ENCODE measurements at regions not wholly inside any gene's neighbourhood (a gene's known extent, or its start where the extent isn't known, plus 50 kb on each side); places are given as distances from the start of the nearest gene placed in this dataset.

- ATAC-seq (ENCODE audit: poor library complexity), result no peak
- Mint-ChIP-seq H3K9me3 (no peaks in the 10 kb centered on the region), H3K27me3 (no peaks in the 10 kb centered on the region), H3K27ac (no peak overlapping the region), H3K4me1 (ENCODE audit: low read depth) (no peaks in the 10 kb centered on the region), H3K4me3 (no peak overlapping the region), H3K36me3 (ENCODE audit: low read depth) (no peaks in the 10 kb centered on the region)
- Histone ChIP-seq H3K9me3 (ENCODE audit: control insufficient read depth in 1 of 2, insufficient read depth in 1 of 2, low read length in 2 of 2) (peaks cover 0 to 6% of the 10 kb centered on the region in 2 experiments), H3K4me3 (ENCODE audit: low read length) (no peak overlapping the region), H3K4me1 (ENCODE audit: insufficient read depth, low read length) (no peaks in the 10 kb centered on the region), H3K36me3 (ENCODE audit: insufficient read depth, low read length) (no peaks in the 10 kb centered on the region), H3K27me3 (ENCODE audit: control insufficient read depth in 1 of 2, insufficient read depth in 2 of 2, low read length in 2 of 2) (no peaks in the 10 kb centered on the region), H3K27ac (ENCODE audit: low read depth in 1 of 2, low read length in 2 of 2) (no peak overlapping the region)
- ChIA-PET POLR2A (no interaction called here), CTCF (no interaction called here)
- no peak for TF ChIP-seq CTCF (IDR thresholded peaks at IDR 0.05)
- no peak for DNase-seq
- intact Hi-C loops (cut with DNase I, micrococcal nuclease), result no loop called here
These were observed 262.5 kb upstream of the ST6GAL2 start for GRCh38 chr2:107148496-107148895.

DNA sequence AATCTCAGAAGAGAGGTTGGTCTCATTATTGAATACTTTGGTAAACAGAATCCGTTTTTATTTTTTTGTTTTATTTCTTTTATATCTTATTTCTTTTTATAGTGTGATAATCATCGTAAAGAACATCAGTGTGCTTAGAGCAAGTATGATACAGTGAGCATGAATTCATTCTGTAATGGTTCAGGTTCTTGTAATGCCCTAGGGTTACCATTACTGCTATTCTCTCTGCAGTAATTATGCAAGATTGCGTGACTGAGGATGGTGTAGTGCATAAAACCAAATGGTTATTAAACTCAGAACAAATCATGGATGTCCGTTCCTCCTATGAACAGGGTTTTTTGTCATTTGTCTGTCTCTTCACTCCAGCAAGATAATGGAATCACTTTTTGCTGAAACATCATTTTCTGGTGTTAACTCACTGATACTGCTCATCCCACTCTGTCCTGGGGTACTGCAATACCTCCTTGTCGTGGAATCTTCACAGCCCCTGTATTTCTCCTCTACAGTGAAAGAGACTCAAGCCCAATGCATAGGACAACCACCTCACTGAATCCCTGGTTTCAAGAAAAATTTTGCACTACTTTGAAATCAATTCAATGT lies 274.8 kb upstream of the ST6GAL2 start:
- intact Hi-C loops (cut with DNase I, micrococcal nuclease), result no loop called here
- no peaks in the 10 kb centered on the region for H3K27me3 Mint-ChIP-seq
- H3K9me3 Mint-ChIP-seq, result peaks cover 12% of the 10 kb centered on the region
- no peak for DNase-seq
- ChIA-PET CTCF (no interaction called here), POLR2A (no interaction called here)
- no peak overlapping the region for H3K4me3 Mint-ChIP-seq
- H3K27me3 ChIP-seq (ENCODE audit: control insufficient read depth in 1 of 2, insufficient read depth in 2 of 2, low read length in 2 of 2), result no peaks in the 10 kb centered on the region
- no peak overlapping the region for H3K27ac Mint-ChIP-seq
- H3K36me3 Mint-ChIP-seq (ENCODE audit: low read depth), result no peaks in the 10 kb centered on the region
- no peaks in the 10 kb centered on the region for H3K4me1 Mint-ChIP-seq (ENCODE audit: low read depth)
- H3K9me3 ChIP-seq (ENCODE audit: control insufficient read depth in 1 of 2, insufficient read depth in 1 of 2, low read length in 2 of 2), result peaks cover 0 to 10% of the 10 kb centered on the region in 2 experiments
- no peak for ATAC-seq (ENCODE audit: poor library complexity)
- no peaks in the 10 kb centered on the region for H3K4me1 ChIP-seq (ENCODE audit: insufficient read depth, low read length)
- no peak for TF ChIP-seq CTCF (IDR thresholded peaks at IDR 0.05)
- no peaks in the 10 kb centered on the region for H3K36me3 ChIP-seq (ENCODE audit: insufficient read depth, low read length)
- no peak overlapping the region for H3K27ac ChIP-seq (ENCODE audit: low read depth in 1 of 2, low read length in 2 of 2)
- no peak overlapping the region for H3K4me3 ChIP-seq (ENCODE audit: low read length)

- no peaks in the 10 kb centered on the region for H3K36me3 Mint-ChIP-seq (ENCODE audit: low read depth)
- POLR2A ChIA-PET, result no interaction called here
- ATAC-seq (ENCODE audit: poor library complexity), result no peak
- Histone ChIP-seq H3K4me3 (ENCODE audit: low read length) (no peak overlapping the region), H3K36me3 (ENCODE audit: insufficient read depth, low read length) (no peaks in the 10 kb centered on the region), H3K27ac (ENCODE audit: low read depth in 1 of 2, low read length in 2 of 2) (no peak overlapping the region), H3K4me1 (ENCODE audit: insufficient read depth, low read length) (no peaks in the 10 kb centered on the region), H3K9me3 (ENCODE audit: control insufficient read depth in 1 of 2, insufficient read depth in 1 of 2, low read length in 2 of 2) (no peaks in the 10 kb centered on the region), H3K27me3 (ENCODE audit: control insufficient read depth in 1 of 2, insufficient read depth in 2 of 2, low read length in 2 of 2) (no peaks in the 10 kb centered on the region)
- H3K27me3 Mint-ChIP-seq, result no peaks in the 10 kb centered on the region
- H3K27ac Mint-ChIP-seq, result no peak overlapping the region
- no peaks in the 10 kb centered on the region for H3K9me3 Mint-ChIP-seq
- intact Hi-C loops (cut with DNase I, micrococcal nuclease), result no loop called here
- TF ChIP-seq CTCF (IDR thresholded peaks at IDR 0.05), result no peak
- H3K4me3 Mint-ChIP-seq, result no peak overlapping the region
- DNase-seq, result no peak
- H3K4me1 Mint-ChIP-seq (ENCODE audit: low read depth), result no peaks in the 10 kb centered on the region
- CTCF ChIA-PET, result no interaction called here
These were observed 282.2 kb upstream of the ST6GAL2 start for GRCh38 chr2:107168141-107168540.
